SU-DHL-6 (cell line): ENCODE measurements at regions not wholly inside any gene's neighbourhood (a gene's known extent, or its start where the extent isn't known, plus 50 kb on each side); places are given as distances from the start of the nearest gene placed in this dataset.

Experiments used
- H2AFZ ChIP-seq: fragments of 200-600 bp; sonication (generic); 2 replicates; pipeline ENCODE4 v1.6.1; 2014; ENCODE audit warnings: low read depth, mild to moderate bottlenecking, moderate library complexity, mixed read lengths, antibody characterized with exemption, low read length; ENCODE audit not compliant: severe bottlenecking
- H3F3A ChIP-seq: fragments of 200-600 bp; shearing (Covaris generic); 2 replicates; pipeline ENCODE4 v1.6.0; 2016; ENCODE audit warnings: antibody characterized with exemption, mild to moderate bottlenecking; ENCODE audit not compliant: insufficient read depth
- H3K27ac ChIP-seq: fragments of 200-600 bp; sonication (generic); 2 replicates; pipeline ENCODE4 v1.5.1; 2016; ENCODE audit warnings: low read depth, mild to moderate bottlenecking, low read length, moderate library complexity, mixed read lengths
- H3K27me3 ChIP-seq: fragments of 200-600 bp; sonication (generic), shearing (Covaris generic); 2 replicates; pipeline ENCODE4 v1.6.0; 2014; ENCODE audit warnings: mild to moderate bottlenecking, low read length
- H3K36me3 ChIP-seq: fragments of 200-600 bp; sonication (generic); 2 replicates; pipeline ENCODE4 v1.6.1; 2014; ENCODE audit warnings: mild to moderate bottlenecking, low read length, mixed read lengths
- H3K4me2 ChIP-seq: fragments of 300-600, 200-600 bp; shearing (Covaris generic), sonication (generic); 2 replicates; pipeline ENCODE4 v1.6.0; 2014; ENCODE audit warnings: low read length, low read depth, mild to moderate bottlenecking; ENCODE audit not compliant: poor library complexity, severe bottlenecking
- H3K4me3 ChIP-seq: fragments of 200-600 bp; sonication (generic); 2 replicates; pipeline ENCODE4 v1.5.1; 2014; ENCODE audit warnings: antibody characterized with exemption, low read length, mild to moderate bottlenecking, mixed read lengths; ENCODE audit not compliant: insufficient read depth, poor library complexity, severe bottlenecking
- H3K79me2 ChIP-seq: fragments of 200-600 bp; sonication (generic); 2 replicates; pipeline ENCODE4 v1.6.1; 2014; ENCODE audit warnings: mild to moderate bottlenecking, low read length, moderate library complexity; ENCODE audit not compliant: insufficient read depth
- H3K9ac ChIP-seq: fragments of 200-600 bp; sonication (generic); 2 replicates; pipeline ENCODE4 v1.7.0; 2014; ENCODE audit warnings: mild to moderate bottlenecking, low read length
- H3K9me2 ChIP-seq: fragments of 200-600 bp; sonication (generic); replicated peaks from 2 replicates; pipeline ENCODE4 v1.6.1; 2014; ENCODE audit warnings: low read length; ENCODE audit not compliant: insufficient read depth
- H3K9me3 ChIP-seq: fragments of 200-600 bp; sonication (generic); 2 replicates; pipeline ENCODE4 v1.6.1; 2014; ENCODE audit warnings: low read length, mixed read lengths; ENCODE audit not compliant: insufficient read depth
- H4K20me1 ChIP-seq: fragments of 200-600 bp; sonication (generic); 2 replicates; pipeline ENCODE4 v1.6.1; 2014; ENCODE audit warnings: low read depth, mild to moderate bottlenecking, antibody characterized with exemption, low read length, moderate library complexity, mixed read lengths
- CTCF ChIP-seq: fragments of 200-600 bp; sonication (generic); IDR thresholded peaks from one replicate; pipeline ENCODE4 v1.5.1; 2017; ENCODE audit warnings: antibody characterized with exemption, mild to moderate bottlenecking, low read length, moderate library complexity; ENCODE audit not compliant: insufficient read depth, poor library complexity, severe bottlenecking
- EZH2phosphoT487 ChIP-seq: fragments of 200-600 bp; sonication (generic), shearing (Covaris generic); conservative IDR thresholded peaks from 2 replicates; pipeline ENCODE4 v1.6.1; 2018; ENCODE audit warnings: mild to moderate bottlenecking, antibody characterized with exemption, low read length, moderate library complexity, mixed read lengths

- Histone ChIP-seq H4K20me1 (no peaks in the 10 kb centered on the region), H3K4me3 (no peak overlapping the region)
These were observed 402.4 kb downstream of the HGF start for GRCh38 chr7:81367326-81367931.

GRCh38 chr7:81366546-81366945 is 403.3 kb downstream of the HGF start:
- Histone ChIP-seq H3F3A (no peaks in the 10 kb centered on the region), H3K36me3 (no peaks in the 10 kb centered on the region), H4K20me1 (no peaks in the 10 kb centered on the region), H3K79me2 (no peaks in the 10 kb centered on the region), H3K27ac (no peak overlapping the region), H2AFZ (no peak overlapping the region), H3K27me3 (no peaks in the 10 kb centered on the region), H3K9me2 (no peaks in the 10 kb centered on the region), H3K4me3 (no peak overlapping the region), H3K9me3 (no peaks in the 10 kb centered on the region), H3K9ac (no peak overlapping the region), H3K4me2 (no peak overlapping the region)
- TF ChIP-seq CTCF (no peak), EZH2phosphoT487 (no peak)

More at GRCh38 chr7:81367326-81367931, 402.4 kb downstream of the HGF start:
- Histone ChIP-seq H3K9me3 (no peaks in the 10 kb centered on the region), H3K4me2 (no peak overlapping the region), H2AFZ (no peak overlapping the region), H3K36me3 (no peaks in the 10 kb centered on the region), H3K79me2 (no peaks in the 10 kb centered on the region), H3K9ac (no peak overlapping the region), H3K27me3 (no peaks in the 10 kb centered on the region), H3K27ac (no peak overlapping the region), H3F3A (no peaks in the 10 kb centered on the region), H3K9me2 (no peaks in the 10 kb centered on the region)
- no peak for TF ChIP-seq CTCF
- TF ChIP-seq EZH2phosphoT487, result no peak

GRCh38 chr7:81361769-81362312 is 408.0 kb downstream of the HGF start:
- no peaks in the 10 kb centered on the region for H3K79me2 ChIP-seq
- TF ChIP-seq CTCF, result no peak
- TF ChIP-seq EZH2phosphoT487, result no peak

More at GRCh38 chr7:81361769-81362312, 408.0 kb downstream of the HGF start:
- H3K4me3 ChIP-seq, result no peak overlapping the region
- H3K9me2 ChIP-seq, result no peaks in the 10 kb centered on the region
- no peak overlapping the region for H3K4me2 ChIP-seq
- no peaks in the 10 kb centered on the region for H4K20me1 ChIP-seq
- no peaks in the 10 kb centered on the region for H3K27me3 ChIP-seq
- no peak overlapping the region for H3K9ac ChIP-seq
- no peaks in the 10 kb centered on the region for H3K9me3 ChIP-seq
- H3K36me3 ChIP-seq, result no peaks in the 10 kb centered on the region
- H3K27ac ChIP-seq, result no peak overlapping the region
- no peak overlapping the region for H2AFZ ChIP-seq
- no peaks in the 10 kb centered on the region for H3F3A ChIP-seq
